Endodermal cell (in vitro differentiated cells): ENCODE measurements at regions not wholly inside any gene's neighbourhood (a gene's known extent, or its start where the extent isn't known, plus 50 kb on each side); places are given as distances from the start of the nearest gene placed in this dataset.
A peak's percentile ranks its signal among the peaks of the same experiment; 100 is the strongest.

Source experiments
- DNase-seq: peaks from one replicate; pipeline ENCODE4 v3.0.0-alpha.2; 2017
- H3K27ac ChIP-seq: 2 replicates; pipeline ENCODE4 v1.5.1; 2013; ENCODE audit warnings: mild to moderate bottlenecking, low read depth, low read length, moderate library complexity
- H3K27me3 ChIP-seq: 2 replicates; pipeline ENCODE4 v1.6.1; 2013; ENCODE audit warnings: mild to moderate bottlenecking, low read length, moderate library complexity; ENCODE audit not compliant: insufficient read depth, control insufficient read depth, poor library complexity, severe bottlenecking
- H3K36me3 ChIP-seq: 2 replicates; pipeline ENCODE4 v1.7.0; 2013; ENCODE audit warnings: mild to moderate bottlenecking, low read length, moderate library complexity; ENCODE audit not compliant: control insufficient read depth, insufficient read depth
- H3K4me1 ChIP-seq: one replicate; pipeline ENCODE4 v1.7.0; 2013; ENCODE audit warnings: low read length; ENCODE audit not compliant: control insufficient read depth, insufficient read depth
- H3K4me3 ChIP-seq: 2 replicates; pipeline ENCODE4 v1.5.1; 2013; ENCODE audit warnings: mild to moderate bottlenecking, low read length, moderate library complexity
- H3K9ac ChIP-seq: 2 replicates; pipeline ENCODE4 v1.6.1; 2013; ENCODE audit warnings: mild to moderate bottlenecking, low read length, moderate library complexity; ENCODE audit not compliant: poor library complexity, severe bottlenecking; ENCODE audit errors: extremely low read depth
- H3K9me3 ChIP-seq: 2 replicates; pipeline ENCODE4 v1.6.1; 2013; ENCODE audit warnings: mild to moderate bottlenecking, low read length, moderate library complexity; ENCODE audit not compliant: control insufficient read depth
- H3K27ac Mint-ChIP-seq: 2 replicates; pipeline ENCODE4 v1.8.0; 2020; ENCODE audit warnings: mixed read lengths
- H3K27me3 Mint-ChIP-seq: 2 replicates; pipeline ENCODE4 v1.8.0; 2021; ENCODE audit warnings: mild to moderate bottlenecking, mixed read lengths; ENCODE audit not compliant: insufficient read depth
- H3K36me3 Mint-ChIP-seq: 2 replicates; pipeline ENCODE4 v1.8.0; 2020; ENCODE audit warnings: low read depth, mixed read lengths
- H3K4me1 Mint-ChIP-seq: 2 replicates; pipeline ENCODE4 v1.8.0; 2020; ENCODE audit warnings: mixed read lengths
- H3K4me3 Mint-ChIP-seq: 2 replicates; pipeline ENCODE4 v1.8.0; 2020; ENCODE audit warnings: mild to moderate bottlenecking, moderate library complexity, mixed read lengths
- H3K9me3 Mint-ChIP-seq: 2 replicates; pipeline ENCODE4 v1.8.0; 2020; ENCODE audit warnings: mild to moderate bottlenecking, mixed read lengths
- WGBS, 2 experiments: methylation state at CpG; one replicate each; pipeline versions ENCODE4 v1.1.5 to v1.1.7; 2013; ENCODE audit warnings: missing lambda C conversion rate in 2 of 2, mixed read lengths in 1 of 2; ENCODE audit not compliant: insufficient coverage in 1 of 2, insufficient read length in 1 of 2; 5-methylcytosine and 5-hydroxymethylcytosine counted together
- TF ChIP-seq, protein P1 (sequence below): fragments of 200-600 bp; sonication (generic); conservative IDR thresholded peaks from 2 replicates; pipeline ENCODE4 v1.5.0; 2021; ENCODE audit warnings: antibody characterized with exemption, mild to moderate bottlenecking

DNA sequence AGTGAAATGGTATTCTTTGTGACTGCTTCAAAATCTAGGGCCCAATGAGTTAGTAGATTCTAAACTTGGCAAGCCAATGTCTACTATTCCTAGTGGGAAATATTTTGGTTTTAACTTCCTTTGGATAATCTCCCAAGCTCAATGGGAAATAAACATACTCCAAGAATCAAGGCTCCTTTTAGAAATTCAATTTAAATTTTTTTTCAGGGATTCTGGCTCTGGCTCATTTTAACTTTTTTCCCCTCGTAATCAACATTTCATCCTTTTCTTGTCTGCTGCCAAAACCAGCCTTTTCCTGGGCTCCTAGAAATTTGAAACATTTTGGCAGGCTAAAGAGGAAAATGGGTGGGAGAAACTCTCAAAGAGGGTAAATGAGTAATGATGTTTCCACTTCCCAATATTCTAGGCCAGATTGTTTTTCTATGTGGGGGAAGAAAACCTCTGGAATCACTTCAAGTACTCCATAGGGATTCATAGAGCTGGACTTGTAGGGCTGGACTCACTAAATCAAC, 85.6 kb upstream of the AGR3 start:
- peaks cover 5% of the 10 kb centered on the region for H3K4me1 ChIP-seq
- Mint-ChIP-seq H3K4me1 (peaks cover 11% of the 10 kb centered on the region), H3K4me3 (no peak overlapping the region), H3K9me3 (peaks cover 7% of the 10 kb centered on the region), H3K27me3 (no peaks in the 10 kb centered on the region), H3K27ac (no peak overlapping the region), H3K36me3 (no peaks in the 10 kb centered on the region)
- WGBS, 2 experiments: 87% methylated on average over 1 of the region's 1 CpG; no CpG with 5 or more reads in 1 of the 2 experiments
- no peak overlapping the region for H3K4me3 ChIP-seq
- no peak for DNase-seq
- no peaks in the 10 kb centered on the region for H3K27me3 ChIP-seq
- peaks cover 6% of the 10 kb centered on the region for H3K9me3 ChIP-seq
- no peaks in the 10 kb centered on the region for H3K36me3 ChIP-seq
- no peak overlapping the region for H3K9ac ChIP-seq
- TF ChIP-seq, protein P1, sequence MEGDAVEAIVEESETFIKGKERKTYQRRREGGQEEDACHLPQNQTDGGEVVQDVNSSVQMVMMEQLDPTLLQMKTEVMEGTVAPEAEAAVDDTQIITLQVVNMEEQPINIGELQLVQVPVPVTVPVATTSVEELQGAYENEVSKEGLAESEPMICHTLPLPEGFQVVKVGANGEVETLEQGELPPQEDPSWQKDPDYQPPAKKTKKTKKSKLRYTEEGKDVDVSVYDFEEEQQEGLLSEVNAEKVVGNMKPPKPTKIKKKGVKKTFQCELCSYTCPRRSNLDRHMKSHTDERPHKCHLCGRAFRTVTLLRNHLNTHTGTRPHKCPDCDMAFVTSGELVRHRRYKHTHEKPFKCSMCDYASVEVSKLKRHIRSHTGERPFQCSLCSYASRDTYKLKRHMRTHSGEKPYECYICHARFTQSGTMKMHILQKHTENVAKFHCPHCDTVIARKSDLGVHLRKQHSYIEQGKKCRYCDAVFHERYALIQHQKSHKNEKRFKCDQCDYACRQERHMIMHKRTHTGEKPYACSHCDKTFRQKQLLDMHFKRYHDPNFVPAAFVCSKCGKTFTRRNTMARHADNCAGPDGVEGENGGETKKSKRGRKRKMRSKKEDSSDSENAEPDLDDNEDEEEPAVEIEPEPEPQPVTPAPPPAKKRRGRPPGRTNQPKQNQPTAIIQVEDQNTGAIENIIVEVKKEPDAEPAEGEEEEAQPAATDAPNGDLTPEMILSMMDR: no peak
- no peak overlapping the region for H3K27ac ChIP-seq

DNA sequence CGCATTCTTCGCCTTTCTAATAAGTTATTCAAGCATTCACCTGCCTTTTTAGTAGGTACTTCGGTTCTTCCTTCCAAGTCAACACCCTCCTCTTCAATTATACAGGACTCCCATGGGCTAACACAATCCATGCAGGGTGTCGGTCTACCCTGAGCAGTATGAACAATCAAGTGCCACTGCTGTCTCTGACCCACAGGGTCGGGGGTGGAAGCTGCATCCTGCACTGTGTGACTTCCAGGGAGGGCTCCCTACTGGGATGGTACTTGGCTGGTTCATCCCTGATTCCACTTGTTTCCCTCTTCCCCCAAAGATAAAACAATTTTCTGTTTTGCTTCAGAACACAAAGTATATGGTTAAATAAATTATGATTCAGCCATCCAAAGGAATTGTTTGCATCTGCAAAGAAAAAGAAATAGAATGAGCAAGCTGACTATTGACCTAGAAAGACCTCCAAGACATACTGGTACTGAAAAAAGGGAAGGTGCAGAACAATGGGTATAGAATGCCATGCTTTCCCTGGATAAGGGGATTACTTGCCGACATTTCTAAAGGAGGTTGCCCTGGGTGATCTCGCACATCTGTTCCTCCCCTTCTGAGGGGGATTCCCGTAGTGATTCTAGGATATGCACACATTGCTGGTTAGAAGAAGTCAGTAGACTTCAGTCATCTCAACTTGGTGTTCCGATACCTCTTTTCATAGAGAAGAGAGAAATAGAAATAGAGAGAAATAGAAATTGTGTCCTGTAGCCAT, 89.1 kb upstream of the AGR3 start:
- Mint-ChIP-seq H3K27me3 (no peaks in the 10 kb centered on the region), H3K27ac (no peak overlapping the region), H3K9me3 (no peaks in the 10 kb centered on the region), H3K4me1 (peaks cover 2% of the 10 kb centered on the region), H3K4me3 (no peak overlapping the region), H3K36me3 (no peaks in the 10 kb centered on the region)
- TF ChIP-seq, protein P1: no peak
- no peaks in the 10 kb centered on the region for H3K27me3 ChIP-seq
- H3K36me3 ChIP-seq: no peaks in the 10 kb centered on the region
- H3K9ac ChIP-seq: no peak overlapping the region
- peak; percentile 52 for DNase-seq
- H3K4me1 ChIP-seq: no peaks in the 10 kb centered on the region
- 68 to 82% methylated on average over 7 to 9 of the region's 9 CpGs for WGBS, 2 experiments
- H3K4me3 ChIP-seq: no peak overlapping the region
- no peak overlapping the region for H3K27ac ChIP-seq
- no peaks in the 10 kb centered on the region for H3K9me3 ChIP-seq

DNA sequence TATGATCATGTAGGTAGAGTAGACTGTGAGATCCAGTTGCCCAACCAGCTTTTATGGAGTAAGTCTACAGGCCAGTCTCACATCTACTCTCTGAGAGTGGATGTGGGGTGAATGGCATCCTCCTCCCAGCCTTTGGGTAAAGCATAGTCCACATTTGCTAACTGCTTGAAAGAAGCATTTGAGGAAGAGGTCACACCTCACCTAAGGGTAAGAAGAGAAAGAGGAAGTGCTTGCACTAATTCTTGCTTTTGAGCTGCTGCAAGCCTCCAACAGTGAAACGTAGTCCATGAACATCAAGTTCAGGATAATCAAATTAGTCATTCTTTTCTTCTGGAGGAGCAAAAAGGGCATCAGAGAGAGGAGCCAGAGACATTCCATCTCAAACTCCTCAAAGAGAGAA, 93.9 kb upstream of the AGR3 start:
- H3K4me1 ChIP-seq: no peaks in the 10 kb centered on the region
- H3K4me3 ChIP-seq: no peak overlapping the region
- H3K27me3 ChIP-seq: no peaks in the 10 kb centered on the region
- Mint-ChIP-seq H3K9me3 (no peaks in the 10 kb centered on the region), H3K36me3 (no peaks in the 10 kb centered on the region), H3K27ac (no peak overlapping the region), H3K4me1 (peaks cover 4% of the 10 kb centered on the region), H3K27me3 (peaks cover 6% of the 10 kb centered on the region), H3K4me3 (no peak overlapping the region)
- TF ChIP-seq, protein P1: no peak
- no peak overlapping the region for H3K27ac ChIP-seq
- 83 to 100% methylated on average over 1 of the region's 1 CpG for WGBS, 2 experiments
- no peaks in the 10 kb centered on the region for H3K9me3 ChIP-seq
- DNase-seq: no peak
- no peak overlapping the region for H3K9ac ChIP-seq
- H3K36me3 ChIP-seq: no peaks in the 10 kb centered on the region
